ENCODE measurements at regions not wholly inside any gene's neighbourhood (a gene's known extent, or its start where the extent isn't known, plus 50 kb on each side); places are given as distances from the start of the nearest gene placed in this dataset.
"Not testable (repeated sequence)": the region's sequence is repeated elsewhere in the genome, so short reads cannot be mapped to it uniquely, and the experiment has no call there.

GRCh38 chrX:139446832-139447231, 83.7 kb upstream of the F9 start:
- Histone ChIP-seq H3K27me3 (ENCODE audit: control insufficient read depth, insufficient read depth, low read length, poor library complexity, severe bottlenecking) (no peaks in the 10 kb centered on the region), H3K9ac (ENCODE audit: extremely low read depth, low read length, poor library complexity, severe bottlenecking) (no peak overlapping the region), H3K4me3 (ENCODE audit: low read length) (no peak overlapping the region), H3K9me3 (ENCODE audit: control insufficient read depth, low read length) (no peaks in the 10 kb centered on the region), H3K36me3 (ENCODE audit: control insufficient read depth, insufficient read depth, low read length) (no peaks in the 10 kb centered on the region), H3K4me1 (ENCODE audit: control insufficient read depth, insufficient read depth, low read length) (no peaks in the 10 kb centered on the region), H3K27ac (ENCODE audit: low read depth, low read length) (no peak overlapping the region)
- Mint-ChIP-seq H3K4me3 (no peak overlapping the region), H3K36me3 (ENCODE audit: low read depth) (no peaks in the 10 kb centered on the region), H3K27me3 (ENCODE audit: insufficient read depth) (no peaks in the 10 kb centered on the region), H3K4me1 (no peaks in the 10 kb centered on the region), H3K9me3 (peaks cover 21% of the 10 kb centered on the region), H3K27ac (no peak overlapping the region)
- TF ChIP-seq, protein P1, sequence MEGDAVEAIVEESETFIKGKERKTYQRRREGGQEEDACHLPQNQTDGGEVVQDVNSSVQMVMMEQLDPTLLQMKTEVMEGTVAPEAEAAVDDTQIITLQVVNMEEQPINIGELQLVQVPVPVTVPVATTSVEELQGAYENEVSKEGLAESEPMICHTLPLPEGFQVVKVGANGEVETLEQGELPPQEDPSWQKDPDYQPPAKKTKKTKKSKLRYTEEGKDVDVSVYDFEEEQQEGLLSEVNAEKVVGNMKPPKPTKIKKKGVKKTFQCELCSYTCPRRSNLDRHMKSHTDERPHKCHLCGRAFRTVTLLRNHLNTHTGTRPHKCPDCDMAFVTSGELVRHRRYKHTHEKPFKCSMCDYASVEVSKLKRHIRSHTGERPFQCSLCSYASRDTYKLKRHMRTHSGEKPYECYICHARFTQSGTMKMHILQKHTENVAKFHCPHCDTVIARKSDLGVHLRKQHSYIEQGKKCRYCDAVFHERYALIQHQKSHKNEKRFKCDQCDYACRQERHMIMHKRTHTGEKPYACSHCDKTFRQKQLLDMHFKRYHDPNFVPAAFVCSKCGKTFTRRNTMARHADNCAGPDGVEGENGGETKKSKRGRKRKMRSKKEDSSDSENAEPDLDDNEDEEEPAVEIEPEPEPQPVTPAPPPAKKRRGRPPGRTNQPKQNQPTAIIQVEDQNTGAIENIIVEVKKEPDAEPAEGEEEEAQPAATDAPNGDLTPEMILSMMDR (conservative IDR thresholded peaks at IDR 0.05), result no peak
- 98 to 100% methylated on average over 12 to 32 of the region's 40 CpGs for WGBS, 2 experiments (ENCODE audit: insufficient coverage in 1 of 2, insufficient read length in 1 of 2)
- DNase-seq, result no peak

- Mint-ChIP-seq H3K27me3 (ENCODE audit: insufficient read depth) (no peaks in the 10 kb centered on the region), H3K27ac (no peak overlapping the region), H3K4me1 (peaks cover 3% of the 10 kb centered on the region), H3K36me3 (ENCODE audit: low read depth) (no peaks in the 10 kb centered on the region), H3K9me3 (peaks cover 4% of the 10 kb centered on the region), H3K4me3 (no peak overlapping the region)
- Histone ChIP-seq H3K4me3 (ENCODE audit: low read length) (no peak overlapping the region), H3K9ac (ENCODE audit: extremely low read depth, low read length, poor library complexity, severe bottlenecking) (no peak overlapping the region), H3K36me3 (ENCODE audit: control insufficient read depth, insufficient read depth, low read length) (no peaks in the 10 kb centered on the region), H3K9me3 (ENCODE audit: control insufficient read depth, low read length) (no peaks in the 10 kb centered on the region), H3K4me1 (ENCODE audit: control insufficient read depth, insufficient read depth, low read length) (no peaks in the 10 kb centered on the region), H3K27me3 (ENCODE audit: control insufficient read depth, insufficient read depth, low read length, poor library complexity, severe bottlenecking) (no peaks in the 10 kb centered on the region), H3K27ac (ENCODE audit: low read depth, low read length) (no peak overlapping the region)
- 39% methylated on average over 2 of the region's 2 CpGs; no CpG with 5 or more reads in 1 of the 2 experiments for WGBS, 2 experiments (ENCODE audit: insufficient coverage in 1 of 2, insufficient read length in 1 of 2)
- DNase-seq, result no peak
- TF ChIP-seq, protein P1 (conservative IDR thresholded peaks at IDR 0.05), result peak; percentile 76
Observed at GRCh38 chrX:139429913-139430312, 100.6 kb upstream of the F9 start.

- Mint-ChIP-seq H3K4me1 (no peaks in the 10 kb centered on the region), H3K27ac (no peak overlapping the region), H3K9me3 (no peaks in the 10 kb centered on the region), H3K27me3 (ENCODE audit: insufficient read depth) (no peaks in the 10 kb centered on the region), H3K36me3 (ENCODE audit: low read depth) (no peaks in the 10 kb centered on the region), H3K4me3 (no peak overlapping the region)
- H3K4me3 ChIP-seq (ENCODE audit: low read length), result no peak overlapping the region
- H3K36me3 ChIP-seq (ENCODE audit: control insufficient read depth, insufficient read depth, low read length), result no peaks in the 10 kb centered on the region
- DNase-seq, result no peak
- H3K4me1 ChIP-seq (ENCODE audit: control insufficient read depth, insufficient read depth, low read length), result no peaks in the 10 kb centered on the region
- no peak overlapping the region for H3K27ac ChIP-seq (ENCODE audit: low read depth, low read length)
- H3K9me3 ChIP-seq (ENCODE audit: control insufficient read depth, low read length), result no peaks in the 10 kb centered on the region
- TF ChIP-seq, protein P1 (conservative IDR thresholded peaks at IDR 0.05), result no peak
- WGBS, 2 experiments (ENCODE audit: insufficient coverage in 1 of 2, insufficient read length in 1 of 2), result 100% methylated on average over 3 of the region's 3 CpGs; no CpG with 5 or more reads in 1 of the 2 experiments
- no peak overlapping the region for H3K9ac ChIP-seq (ENCODE audit: extremely low read depth, low read length, poor library complexity, severe bottlenecking)
- H3K27me3 ChIP-seq (ENCODE audit: control insufficient read depth, insufficient read depth, low read length, poor library complexity, severe bottlenecking), result no peaks in the 10 kb centered on the region
Observed at GRCh38 chrX:139423186-139423585, 107.4 kb upstream of the F9 start.

GRCh38 chrX:139398258-139398657, 132.3 kb upstream of the F9 start:
- DNase-seq; H3K4me3 ChIP-seq (ENCODE audit: low read length); H3K27me3 ChIP-seq (ENCODE audit: control insufficient read depth, insufficient read depth, low read length, poor library complexity, severe bottlenecking); H3K4me3 Mint-ChIP-seq; H3K27ac ChIP-seq (ENCODE audit: low read depth, low read length); H3K4me1 Mint-ChIP-seq; H3K27me3 Mint-ChIP-seq (ENCODE audit: insufficient read depth); H3K9ac ChIP-seq (ENCODE audit: extremely low read depth, low read length, poor library complexity, severe bottlenecking); H3K4me1 ChIP-seq (ENCODE audit: control insufficient read depth, insufficient read depth, low read length); H3K36me3 Mint-ChIP-seq (ENCODE audit: low read depth); H3K9me3 ChIP-seq (ENCODE audit: control insufficient read depth, low read length); H3K36me3 ChIP-seq (ENCODE audit: control insufficient read depth, insufficient read depth, low read length); H3K27ac Mint-ChIP-seq: not testable (repeated sequence)
- peaks cover 23% of the 10 kb centered on the region for H3K9me3 Mint-ChIP-seq
- 91% methylated on average over 2 of the region's 2 CpGs; no CpG with 5 or more reads in 1 of the 2 experiments for WGBS, 2 experiments (ENCODE audit: insufficient coverage in 1 of 2, insufficient read length in 1 of 2)

Data from endodermal cell (in vitro differentiated cells).